ENCODE measurements at regions not wholly inside any gene's neighbourhood (a gene's known extent, or its start where the extent isn't known, plus 50 kb on each side); places are given as distances from the start of the nearest gene placed in this dataset.

DNA sequence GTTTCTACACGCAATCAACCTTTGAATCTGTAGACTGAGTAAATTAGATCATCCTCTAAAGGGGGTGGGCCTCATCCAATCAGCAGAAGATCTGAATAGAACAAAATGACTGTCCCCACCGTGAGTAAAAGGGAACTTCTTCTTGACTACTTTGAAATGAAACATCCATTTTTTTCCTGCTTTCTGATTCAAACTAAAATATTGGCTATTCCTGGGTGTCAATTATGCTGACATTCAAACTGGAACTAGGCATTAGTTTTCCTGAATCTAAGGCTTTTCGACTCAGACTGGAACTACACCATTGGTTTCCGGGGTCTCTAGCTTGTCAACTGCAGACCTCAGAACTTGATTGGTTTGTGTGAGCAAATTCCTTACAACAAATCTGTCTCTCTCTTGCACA, 772.2 kb upstream of the CDH10 start:
- no peak for TF ChIP-seq CTCF (conservative IDR thresholded peaks at IDR 0.05 in 1 of 2, IDR thresholded peaks at IDR 0.05 in 1 of 2; ENCODE audit: low read depth in 1 of 2, low read length in 2 of 2)
- no peak for TF ChIP-seq EZH2 (IDR thresholded peaks at IDR 0.05; ENCODE audit: low read length, missing control alignments)

All from fibroblast of lung (primary cell).